Left hindlimb (tissue), 1 donor: ENCODE measurements at regions not wholly inside any gene's neighbourhood (a gene's known extent, or its start where the extent isn't known, plus 50 kb on each side); places are given as distances from the start of the nearest gene placed in this dataset.

Experiments used
- DNase-seq: peaks from one replicate; pipeline ENCODE4 v3.0.0-alpha.2; 2018

DNA sequence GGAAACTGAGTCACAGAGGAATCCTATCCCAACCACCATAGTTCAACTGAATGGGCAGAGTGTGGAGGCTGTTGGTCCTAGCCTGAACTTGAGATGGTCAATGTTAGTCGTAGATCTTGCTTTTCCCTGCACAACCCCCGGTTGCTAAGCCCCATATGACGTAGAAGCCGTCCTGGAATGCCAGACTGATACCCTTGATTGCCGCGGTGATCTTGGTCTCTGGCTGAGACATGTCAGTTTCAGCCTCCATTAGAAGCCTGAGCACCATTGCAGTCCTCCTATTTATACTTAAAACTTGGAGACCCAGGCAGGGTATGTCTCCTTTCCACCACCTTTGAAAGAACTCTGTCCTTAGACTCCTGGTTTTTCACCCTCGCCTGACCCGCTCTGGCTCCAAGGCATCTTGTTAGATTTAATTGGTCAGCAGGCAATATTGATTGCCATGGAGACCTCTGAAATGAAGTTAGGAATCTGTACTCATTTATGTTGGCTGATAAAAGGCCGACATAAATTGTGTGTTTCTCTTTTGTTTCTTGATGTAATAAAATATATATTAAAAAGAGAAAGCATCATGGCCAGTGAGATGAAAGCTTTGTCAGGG is 53.4 kb downstream of the RPLP1 start:
- DNase-seq = no peak

- peak; percentile 7 for DNase-seq
Measured at GRCh38 chr15:69508659-69509058, 56.0 kb downstream of the RPLP1 start.

DNA sequence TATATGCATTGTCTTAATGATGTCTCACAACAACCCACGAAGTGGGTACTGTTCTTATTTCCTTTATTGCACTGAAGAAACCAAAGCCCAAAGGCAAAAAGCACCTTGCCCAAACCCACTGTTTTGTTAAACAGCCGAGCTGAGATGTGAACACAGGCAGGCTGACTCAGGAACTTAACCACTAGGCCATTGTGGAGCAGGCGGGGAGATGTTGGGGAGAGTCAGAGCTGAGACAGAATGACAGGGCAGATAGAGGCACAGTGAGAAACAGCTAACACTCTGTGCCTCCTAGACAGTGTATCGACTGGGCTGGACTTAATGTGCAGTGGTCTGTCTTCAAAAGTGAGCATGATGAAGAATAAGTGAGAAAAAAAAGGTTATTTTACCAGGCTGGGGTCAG is 56.5 kb downstream of the RPLP1 start:
- DNase-seq = peak; percentile 5

DNA sequence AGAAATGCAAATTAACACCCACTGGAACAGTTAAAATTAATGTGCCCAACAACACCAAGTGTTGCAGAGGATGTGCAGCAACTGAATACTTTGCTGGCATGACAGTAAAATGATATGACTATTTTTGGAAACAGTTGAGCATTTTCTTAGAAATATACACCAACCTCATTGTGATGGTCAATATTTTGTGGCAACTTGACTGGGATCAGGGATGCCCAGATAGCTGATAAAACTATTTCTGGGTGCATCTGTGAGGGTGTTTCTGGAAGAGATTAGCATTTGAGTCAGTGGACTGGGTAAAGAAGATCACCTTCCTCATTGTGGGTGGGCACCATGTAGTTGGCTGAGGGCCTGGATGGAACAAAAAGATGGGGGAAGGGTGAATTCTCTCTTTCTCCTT is 57.9 kb downstream of the RPLP1 start:
- no peak for DNase-seq

GRCh38 chr15:69511015-69511414 is 58.4 kb downstream of the RPLP1 start:
- DNase-seq = no peak

DNA sequence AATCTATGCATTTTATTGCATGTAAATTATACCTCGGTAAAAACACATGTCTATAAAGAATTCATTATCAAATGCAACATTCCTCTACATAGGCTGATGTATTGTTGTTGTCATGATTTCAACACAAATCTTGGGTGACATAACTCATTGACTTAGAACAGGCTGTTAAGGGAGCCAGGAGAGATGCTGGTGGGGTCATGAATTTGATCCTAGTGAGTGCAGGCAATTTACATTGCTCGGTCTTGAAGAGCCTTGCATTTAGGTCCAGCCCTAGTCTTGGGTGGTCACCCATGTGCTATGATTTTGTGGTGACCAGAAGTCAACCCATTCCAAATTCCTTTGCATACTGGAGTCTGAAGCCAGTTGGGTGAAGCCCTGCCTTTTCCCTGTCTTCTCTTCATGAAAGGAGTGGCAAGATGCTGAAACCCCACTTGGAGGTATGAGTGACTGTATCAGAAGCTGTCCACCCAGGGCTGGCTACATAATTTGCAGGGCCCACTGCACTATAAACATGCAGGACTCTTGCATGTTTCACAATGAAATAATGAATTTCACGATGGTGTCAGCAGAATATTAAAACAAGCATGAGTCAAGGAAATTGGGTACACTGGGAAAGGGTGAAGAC is 59.2 kb downstream of the RPLP1 start:
- no peak for DNase-seq

GRCh38 chr15:69513450-69513960 is 60.9 kb downstream of the RPLP1 start:
- DNase-seq = no peak

DNA sequence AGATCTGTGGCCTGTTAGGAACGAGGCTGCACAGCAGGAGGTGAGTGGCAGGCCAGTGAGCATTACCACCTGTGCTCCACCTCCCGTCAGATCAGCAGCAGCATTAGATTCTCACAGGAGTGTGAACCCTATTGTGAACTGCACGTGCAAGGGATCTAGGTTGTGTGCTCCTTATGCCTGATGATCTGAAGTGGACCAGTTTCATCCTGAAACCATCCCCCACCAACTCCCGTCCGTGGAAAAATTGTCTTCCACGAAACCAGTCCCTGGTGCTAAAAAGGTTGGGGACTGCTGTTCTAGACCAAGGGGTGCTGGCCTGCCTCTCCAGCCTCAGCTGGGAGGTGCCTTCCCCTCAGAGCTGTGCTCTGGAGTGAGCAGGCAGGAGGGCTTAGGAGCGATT is 61.4 kb downstream of the RPLP1 start:
- DNase-seq = no peak

DNA sequence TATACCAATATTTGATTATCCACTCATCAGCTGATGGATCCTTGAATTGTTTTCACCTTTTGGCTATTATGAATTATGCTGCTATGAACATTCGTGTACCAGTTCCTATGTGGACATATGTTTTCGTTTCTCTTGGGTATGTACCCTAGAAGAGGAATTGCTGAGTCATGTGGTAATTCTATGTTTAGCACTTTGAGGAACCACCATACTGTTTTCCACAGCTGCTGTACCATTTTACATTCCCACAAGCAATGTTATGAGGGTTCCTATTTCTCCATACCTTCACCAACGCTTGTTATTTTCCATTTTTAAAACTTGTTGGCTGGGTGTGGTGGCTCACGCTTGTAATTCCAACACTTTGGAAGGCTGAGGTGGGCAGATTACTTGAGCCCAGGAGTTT is 62.9 kb downstream of the RPLP1 start:
- DNase-seq = no peak

DNA sequence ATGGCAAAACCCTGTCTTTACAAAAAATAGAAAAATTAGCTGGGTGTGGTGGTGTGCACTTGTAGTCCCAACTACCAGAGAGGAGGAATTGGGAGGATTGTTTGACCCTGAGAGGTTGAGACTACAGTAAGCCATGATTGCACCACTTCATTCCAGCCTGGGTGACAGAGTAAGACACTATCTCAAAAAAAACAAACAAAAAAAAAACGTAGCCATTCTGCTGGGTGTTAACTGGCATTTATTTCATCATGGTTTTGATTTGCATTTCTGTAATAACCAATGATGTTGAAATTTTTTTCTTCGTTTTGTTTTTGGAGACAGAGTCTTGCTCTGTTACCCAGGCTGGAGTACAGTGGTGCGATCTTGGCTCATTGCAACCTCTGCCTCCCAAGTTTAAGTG is 63.3 kb downstream of the RPLP1 start:
- DNase-seq = no peak

GRCh38 chr15:69517052-69517451 is 64.4 kb downstream of the RPLP1 start:
- DNase-seq = no peak

DNA sequence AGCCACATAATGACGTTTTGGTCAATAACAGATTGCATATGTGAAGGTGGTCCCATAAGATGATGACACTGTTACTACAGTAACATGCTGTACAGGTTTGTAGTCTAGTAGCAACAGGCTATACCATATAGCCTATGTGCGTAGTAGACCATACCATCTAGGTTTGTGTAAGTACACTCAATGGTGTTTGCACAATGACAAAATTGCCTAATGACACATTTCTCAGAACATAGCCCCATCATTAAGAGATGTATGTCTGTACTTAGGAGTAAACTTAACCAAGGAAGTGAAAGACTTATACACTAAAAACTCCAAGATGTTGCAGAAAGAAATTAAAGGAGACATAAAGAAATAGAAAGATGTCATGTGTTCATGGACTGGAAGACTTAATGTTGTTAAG is 66.2 kb downstream of the RPLP1 start:
- DNase-seq = no peak

DNA sequence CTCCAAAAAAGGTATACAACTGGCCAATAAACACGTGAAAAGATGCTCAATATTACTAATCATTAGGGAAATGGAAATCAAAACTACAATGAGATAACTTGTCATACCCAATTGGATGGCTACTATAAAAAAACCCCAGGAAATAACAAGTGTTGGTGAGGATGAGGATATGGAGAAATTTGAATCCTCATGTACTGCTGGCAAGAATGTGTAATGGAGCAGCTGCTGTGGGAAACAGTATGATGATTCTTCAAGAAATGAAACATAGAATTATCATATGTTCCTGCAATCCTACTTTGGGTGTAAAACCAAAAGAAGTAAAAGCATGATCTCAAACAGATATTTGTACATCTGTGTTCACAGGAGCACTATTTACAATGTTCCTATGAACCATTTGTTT is 67.4 kb downstream of the RPLP1 start:
- DNase-seq = no peak

- peak; percentile 2 for DNase-seq
Measured at GRCh38 chr15:69522361-69522760, 69.7 kb downstream of the RPLP1 start.

DNA sequence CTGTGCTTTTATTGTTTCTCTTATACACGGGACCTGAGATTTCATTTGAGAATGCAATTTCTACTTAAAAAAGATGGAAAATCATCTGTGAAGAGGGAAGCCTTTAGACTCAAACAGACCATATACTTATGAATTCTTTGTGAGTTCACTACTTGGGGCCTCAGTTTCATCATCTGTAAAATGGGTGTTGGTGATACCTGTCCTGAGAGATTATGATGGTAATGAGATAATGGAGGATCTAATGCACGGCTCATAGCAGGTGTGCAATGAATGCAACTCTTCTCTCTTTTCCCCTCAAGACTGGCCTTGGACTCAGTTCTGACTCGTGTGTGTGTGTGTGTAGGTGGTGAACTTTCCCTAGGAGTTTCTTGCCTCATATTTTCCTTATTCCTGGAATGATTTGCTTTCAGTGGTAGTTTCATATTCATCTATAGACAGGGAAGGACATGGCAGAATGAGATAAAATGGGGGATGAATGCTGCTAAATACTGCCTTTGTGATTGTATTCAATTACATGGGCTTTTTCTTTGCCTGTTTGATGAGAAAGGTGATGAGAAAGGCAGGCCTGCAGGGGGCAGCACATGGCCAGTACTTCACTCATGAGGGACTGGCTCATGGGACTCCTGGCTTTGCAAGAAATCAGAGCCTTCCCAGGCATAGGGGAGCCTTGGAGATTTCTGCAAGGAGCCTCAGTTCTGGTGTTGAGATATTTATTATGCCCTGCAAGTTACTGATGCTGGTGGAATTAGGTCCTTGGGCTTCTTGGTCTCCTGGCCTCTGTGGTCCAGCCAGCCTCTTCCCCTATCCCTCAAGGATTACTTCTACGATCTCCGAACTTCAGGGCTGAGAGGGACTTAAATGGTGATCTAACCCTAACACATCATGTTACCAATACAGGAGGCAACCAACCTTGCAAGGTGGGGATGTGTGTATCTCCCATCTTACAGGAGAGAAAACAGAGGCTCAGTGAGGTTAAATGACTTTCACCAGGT is 70.7 kb downstream of the RPLP1 start:
- DNase-seq = peak; percentile 85

- peak; percentile 17 for DNase-seq
Measured at GRCh38 chr15:69524296-69524695, 71.7 kb downstream of the RPLP1 start.

- DNase-seq = peak; percentile 75
Measured at GRCh38 chr15:69524814-69525213, 72.2 kb downstream of the RPLP1 start.

- DNase-seq = peak; percentile 8
Measured at GRCh38 chr15:69525543-69525942, 72.9 kb downstream of the RPLP1 start.

DNA sequence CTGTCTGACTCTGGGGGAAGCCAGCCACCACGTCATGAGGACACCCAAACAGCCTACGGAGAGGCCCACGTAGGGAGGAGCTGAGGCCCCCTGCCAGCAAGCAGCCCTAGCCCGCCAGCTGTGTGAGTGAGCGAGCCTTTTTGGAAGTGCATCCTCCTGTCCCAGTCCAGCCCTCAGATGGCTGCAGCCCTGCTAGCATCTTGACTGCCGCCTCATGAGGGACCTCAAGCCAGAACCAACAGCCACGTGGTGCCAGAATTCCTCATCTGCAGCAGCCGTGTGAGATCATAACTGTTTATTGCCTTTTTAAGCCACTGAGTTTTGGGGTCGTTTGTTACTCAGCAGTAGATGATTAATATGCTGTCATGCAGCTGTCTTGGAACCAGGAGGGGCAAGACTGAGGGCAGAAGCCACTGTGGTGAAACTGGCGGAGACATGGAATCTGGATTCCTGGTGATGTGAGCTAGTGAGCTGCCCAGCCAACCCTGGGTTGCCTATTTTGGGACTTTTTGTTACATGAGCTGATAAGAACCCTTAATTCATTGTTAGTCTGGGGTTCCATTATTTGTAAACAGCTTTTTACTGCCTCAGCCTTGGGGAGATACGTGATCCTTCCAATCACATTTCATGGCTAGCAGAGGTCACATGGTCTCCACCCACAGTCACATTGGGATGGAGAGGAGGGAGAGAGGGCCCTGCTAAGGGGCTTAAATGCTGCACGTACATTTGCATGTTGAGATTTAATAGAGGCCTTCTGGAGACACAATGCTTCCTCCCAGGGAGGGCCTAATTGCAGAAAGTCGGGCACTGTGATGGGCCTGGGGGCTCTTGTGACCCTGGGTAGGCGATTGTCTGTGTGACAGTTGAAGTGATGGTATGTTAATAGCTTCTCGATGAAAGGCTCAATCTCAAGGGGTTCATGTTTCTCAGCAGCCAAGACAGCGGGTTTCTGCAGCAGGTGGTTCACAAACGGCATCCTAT is 73.8 kb downstream of the RPLP1 start:
- DNase-seq = peak; percentile 59

DNA sequence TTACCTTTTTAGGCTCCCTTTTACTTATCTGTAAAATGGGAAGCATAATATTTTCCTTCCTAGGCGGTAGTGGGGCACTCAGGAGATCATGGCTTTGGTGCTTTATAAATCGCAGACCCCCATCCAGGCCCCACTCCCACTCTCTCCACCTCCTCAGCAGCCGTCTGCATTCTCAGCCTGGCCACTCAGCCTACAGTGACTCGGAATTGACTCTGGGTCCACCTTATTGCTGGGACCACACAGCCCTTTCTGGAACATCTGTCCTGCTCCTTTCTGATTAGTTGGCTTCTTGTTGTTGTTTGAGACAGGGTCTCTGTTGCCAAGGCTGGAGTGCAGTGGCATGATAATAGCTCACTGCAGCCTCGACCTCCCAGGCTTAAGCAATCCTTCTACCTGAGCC is 76.5 kb downstream of the RPLP1 start:
- peak; percentile 0 for DNase-seq

- peak; percentile 32 for DNase-seq
Measured at GRCh38 chr15:69529961-69530633, 77.5 kb downstream of the RPLP1 start.
